Fibroblast of skin of abdomen (primary cell): ENCODE measurements at regions not wholly inside any gene's neighbourhood (a gene's known extent, or its start where the extent isn't known, plus 50 kb on each side); places are given as distances from the start of the nearest gene placed in this dataset.
"Not testable (repeated sequence)": the region's sequence is repeated elsewhere in the genome, so short reads cannot be mapped to it uniquely, and the experiment has no call there.

ENCODE experiments used
- DNase-seq: peaks from one replicate; pipeline ENCODE4 v3.0.0-alpha.2; 2013

DNA sequence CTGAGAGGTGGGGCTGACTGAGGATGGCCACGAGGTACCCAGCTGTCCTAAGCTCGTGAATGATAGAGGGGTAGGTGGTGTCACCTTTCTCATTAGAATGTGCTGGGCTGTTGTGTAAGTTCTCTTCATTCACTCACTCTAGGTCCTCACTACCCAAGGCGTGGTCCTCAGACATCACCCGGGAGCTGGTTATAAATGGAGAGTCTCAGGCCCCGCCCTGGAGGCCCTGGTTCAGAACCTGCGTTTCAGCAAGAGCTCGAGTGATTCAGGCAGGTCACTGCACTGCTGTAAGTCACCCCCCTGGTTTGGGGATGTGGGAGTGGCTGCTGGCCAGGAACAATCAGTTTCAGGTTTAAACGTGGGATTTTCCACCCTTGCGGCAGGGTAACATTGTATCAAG is 139.8 kb downstream of the FOXL1 start:
- no peak for DNase-seq

DNA sequence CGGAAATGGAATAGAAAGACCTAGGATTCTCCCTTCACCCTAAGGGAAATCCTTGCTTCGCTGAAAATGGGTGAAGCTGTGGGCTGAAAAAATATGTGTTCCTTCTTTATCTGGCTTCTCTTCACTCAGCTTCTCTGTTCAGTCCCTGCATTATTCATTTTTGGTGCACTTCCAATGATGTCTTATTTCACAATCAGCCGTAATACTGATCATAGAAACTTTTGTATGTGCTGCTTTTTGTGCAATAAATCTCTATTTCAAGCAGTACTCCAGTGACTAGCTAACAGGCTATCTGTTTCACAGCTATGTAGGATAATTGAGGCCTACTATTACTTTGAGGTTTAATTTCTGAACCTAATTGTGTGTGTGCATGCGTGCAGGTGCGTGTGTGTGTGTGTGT is 144.6 kb downstream of the FOXL1 start:
- DNase-seq: peak; percentile 70

DNA sequence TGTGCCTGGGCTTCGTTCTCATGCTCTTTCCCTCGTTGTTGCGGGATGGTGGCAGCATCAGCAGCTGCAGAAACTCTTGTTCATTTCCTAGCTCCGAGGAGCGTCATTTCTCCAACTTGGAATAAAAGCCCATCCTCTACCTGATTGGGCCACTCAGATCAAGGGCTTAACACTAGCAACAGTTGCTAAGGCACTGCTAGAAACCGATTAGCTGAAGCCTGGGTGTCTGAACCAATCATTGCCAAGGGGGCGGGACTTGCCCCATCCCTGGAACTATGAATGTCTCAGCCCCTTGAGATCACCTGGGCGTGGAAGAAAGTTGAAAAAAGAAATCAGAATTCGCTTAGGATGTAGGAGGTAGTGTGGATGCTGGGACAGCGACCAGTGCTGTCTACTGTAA is 145.3 kb downstream of the FOXL1 start:
- no peak for DNase-seq

- DNase-seq: peak; percentile 55
Measured at GRCh38 chr16:86725401-86725800, 147.1 kb downstream of the FOXL1 start.

DNA sequence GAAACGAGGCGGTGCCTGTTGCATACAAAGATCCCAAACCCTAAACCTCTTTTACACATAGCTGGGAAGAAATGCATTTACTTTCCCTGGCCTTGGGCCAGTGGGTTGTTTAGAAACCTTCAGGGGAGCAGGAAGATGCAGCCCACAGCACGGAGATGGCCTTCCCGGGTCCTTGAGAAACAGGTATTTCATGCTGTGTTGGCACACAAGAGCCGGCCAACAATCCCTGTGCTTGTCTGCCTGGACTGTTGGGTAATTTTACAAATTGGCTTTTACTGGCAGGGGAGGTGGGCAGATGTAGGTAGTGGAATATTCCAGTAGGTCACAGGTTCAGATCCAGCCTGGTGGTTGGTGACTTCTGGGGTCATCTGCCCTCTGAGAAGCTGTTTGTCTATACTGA is 148.0 kb downstream of the FOXL1 start:
- DNase-seq: no peak

GRCh38 chr16:86727131-86727530 is 148.8 kb downstream of the FOXL1 start:
- no peak for DNase-seq

GRCh38 chr16:86727632-86728031 is 149.3 kb downstream of the FOXL1 start:
- no peak for DNase-seq

GRCh38 chr16:86729686-86730085 is 151.3 kb downstream of the FOXL1 start:
- no peak for DNase-seq

- DNase-seq: no peak
Measured at GRCh38 chr16:86730086-86730485, 151.7 kb downstream of the FOXL1 start.

GRCh38 chr16:86730597-86730996 is 152.2 kb downstream of the FOXL1 start:
- DNase-seq: no peak

DNA sequence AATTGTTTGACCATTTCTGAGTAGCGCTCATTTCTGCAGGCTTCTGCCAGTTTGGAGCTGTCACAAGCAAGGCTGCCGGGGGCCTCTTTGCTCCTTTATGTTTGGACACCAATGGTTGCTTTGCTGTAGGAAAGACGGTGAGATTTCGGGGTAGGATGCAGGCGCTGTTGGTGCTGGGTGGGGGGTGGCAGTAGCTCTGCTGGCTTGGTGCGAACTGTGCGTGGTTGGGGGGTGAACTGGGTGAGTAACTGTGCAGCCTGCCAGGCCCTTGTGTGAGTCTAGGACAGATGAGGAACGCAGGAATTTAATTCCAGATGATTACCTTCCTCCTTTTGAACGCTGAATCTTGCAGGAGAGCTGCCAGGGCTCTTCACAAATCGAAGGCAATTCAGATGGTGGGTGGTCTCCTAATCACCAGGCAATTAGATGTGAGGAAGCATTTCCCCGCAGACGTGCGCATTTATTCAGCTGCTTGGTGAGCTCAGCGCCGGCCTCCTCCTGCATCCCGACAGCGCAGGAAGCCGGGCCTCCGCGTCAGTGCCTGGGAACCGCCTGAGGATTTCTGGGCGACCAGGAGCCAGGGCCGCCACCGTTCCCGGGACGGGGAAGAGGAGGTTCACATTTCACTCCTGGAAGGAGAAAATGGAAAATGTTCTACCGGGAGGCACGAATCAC is 154.4 kb downstream of the FOXL1 start:
- DNase-seq: peak; percentile 53

DNA sequence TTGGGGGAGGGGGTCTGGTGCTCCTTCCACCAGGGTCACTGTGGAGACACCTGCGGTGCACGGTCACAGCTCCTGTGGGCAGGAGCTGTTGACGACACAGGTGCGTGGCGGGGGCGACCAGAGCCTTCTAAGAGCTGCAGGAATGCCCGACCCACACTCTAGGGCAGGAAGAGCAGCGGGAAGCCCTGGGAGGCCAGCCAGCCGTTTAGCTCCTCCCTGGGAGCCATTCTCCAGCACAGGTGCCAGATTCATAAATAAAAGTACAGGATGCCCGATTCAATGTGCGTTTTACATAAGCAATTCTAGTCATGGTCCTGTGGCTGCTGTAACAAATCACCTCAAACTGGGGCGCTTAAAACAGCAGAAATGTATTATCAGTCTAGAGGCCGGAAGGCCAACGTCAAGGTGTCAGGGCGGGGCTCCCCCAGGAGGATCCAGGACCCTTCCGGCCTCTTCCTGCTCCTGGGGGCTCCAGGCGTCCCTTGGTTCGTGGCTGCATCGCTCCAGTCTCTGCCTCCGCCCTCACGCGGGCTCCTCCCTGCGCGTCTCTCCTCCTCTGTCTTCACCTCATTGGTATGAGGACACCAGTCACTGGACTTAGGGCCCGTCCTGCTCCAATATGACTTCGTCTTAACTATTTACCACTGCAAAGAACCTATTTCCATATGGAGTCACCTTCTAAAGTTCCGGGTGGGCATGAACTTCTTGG is 155.4 kb downstream of the FOXL1 start:
- no peak for DNase-seq

GRCh38 chr16:86734543-86735460 is 156.5 kb downstream of the FOXL1 start:
- no peak for DNase-seq

DNA sequence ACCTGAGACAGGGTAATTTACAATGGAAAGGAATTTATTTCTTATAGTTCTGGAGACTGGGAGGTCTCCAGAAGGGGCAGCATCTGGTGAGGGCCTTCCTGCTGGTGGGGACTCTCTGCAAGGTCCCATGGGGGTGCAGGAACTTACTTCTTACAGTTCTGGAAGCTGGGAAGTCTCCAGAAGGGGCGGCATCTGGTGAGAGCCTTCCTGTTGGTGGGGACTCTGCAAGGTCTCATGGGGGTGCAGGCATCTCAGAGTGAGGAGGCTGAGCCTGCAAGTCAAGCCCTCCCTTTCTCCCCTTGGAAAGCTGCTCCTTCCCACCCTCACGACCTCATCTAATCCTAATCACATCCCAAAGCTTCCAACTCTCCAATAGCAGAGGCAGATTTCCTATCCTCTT is 157.4 kb downstream of the FOXL1 start:
- DNase-seq: no peak

- DNase-seq: no peak
Measured at GRCh38 chr16:86736502-86736901, 158.2 kb downstream of the FOXL1 start.

DNA sequence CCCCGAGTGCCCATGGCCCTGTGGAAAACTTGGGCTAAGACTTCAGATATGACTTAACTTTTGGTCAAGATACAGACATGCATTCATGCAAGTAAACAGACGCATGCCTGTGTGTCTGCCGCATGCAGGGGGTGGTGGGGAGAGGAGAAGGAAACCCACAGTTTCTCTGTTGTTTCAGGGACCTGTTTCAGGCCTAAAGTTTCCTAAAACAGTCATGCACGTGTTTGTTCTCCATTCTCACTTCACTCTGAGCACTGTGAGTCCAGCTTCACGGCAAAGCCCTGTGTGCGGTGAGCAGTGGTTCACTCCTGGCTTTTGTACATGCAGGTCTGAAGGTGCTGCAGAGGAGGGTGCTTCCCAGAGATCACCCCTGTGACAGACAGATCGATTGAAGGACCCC is 158.7 kb downstream of the FOXL1 start:
- DNase-seq: no peak

DNA sequence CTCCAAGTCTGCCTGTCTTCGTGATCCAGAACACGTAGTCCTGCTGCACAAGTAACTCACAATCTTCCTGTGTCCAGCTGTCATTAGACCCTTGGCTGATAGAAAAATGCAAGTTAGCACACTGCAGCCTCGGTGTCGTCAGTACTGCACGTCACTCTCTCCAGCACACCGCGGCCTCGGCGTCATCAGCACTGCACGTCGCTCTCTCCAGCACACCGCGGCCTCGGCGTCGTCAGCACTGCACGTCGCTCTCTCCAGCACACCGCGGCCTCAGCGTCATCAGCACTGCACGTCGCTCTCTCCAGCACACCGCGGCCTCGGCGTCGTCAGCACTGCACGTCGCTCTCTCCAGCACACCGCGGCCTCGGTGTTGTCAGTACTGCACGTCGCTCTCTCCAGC is 160.0 kb downstream of the FOXL1 start:
- not testable (repeated sequence) for DNase-seq

GRCh38 chr16:86739178-86739577 is 160.8 kb downstream of the FOXL1 start:
- no peak for DNase-seq

- DNase-seq: no peak
Measured at GRCh38 chr16:86739808-86740207, 161.5 kb downstream of the FOXL1 start.

- DNase-seq: no peak
Measured at GRCh38 chr16:86740298-86740697, 161.9 kb downstream of the FOXL1 start.

GRCh38 chr16:86740906-86741799 is 162.8 kb downstream of the FOXL1 start:
- DNase-seq: peak; percentile 94

DNA sequence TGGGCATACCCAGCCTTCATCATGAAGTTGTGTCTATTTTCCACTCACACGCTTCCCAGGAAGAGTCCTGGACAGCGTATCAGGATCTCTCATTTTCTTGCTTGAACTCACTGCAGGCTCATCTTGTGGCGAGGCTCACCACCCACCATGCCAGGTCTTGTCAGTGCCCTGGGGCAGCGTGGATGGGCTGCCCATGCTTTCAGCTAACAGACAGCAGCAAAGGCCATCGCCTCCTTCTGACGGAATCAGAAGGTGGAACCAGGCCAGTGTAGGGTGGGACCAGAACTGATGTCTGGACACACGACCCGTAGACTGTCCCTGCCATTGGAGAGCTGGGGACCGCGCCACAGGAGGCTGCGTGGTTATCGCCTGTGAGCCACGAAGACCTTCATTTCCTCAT is 169.4 kb downstream of the FOXL1 start:
- DNase-seq: no peak
